Pons (tissue), 1 donor: ENCODE measurements at regions not wholly inside any gene's neighbourhood (a gene's known extent, or its start where the extent isn't known, plus 50 kb on each side); places are given as distances from the start of the nearest gene placed in this dataset.

Experiments used
- DNase-seq: peaks from one replicate; pipeline ENCODE4 v3.0.0-alpha.2; 2016; ENCODE audit warnings: low spot score

- no peak for DNase-seq
These were observed 60.1 kb upstream of the ASXL3 start for GRCh38 chr18:33517950-33518349.

GRCh38 chr18:33513027-33513426, 65.0 kb upstream of the ASXL3 start:
- DNase-seq, result no peak

DNA sequence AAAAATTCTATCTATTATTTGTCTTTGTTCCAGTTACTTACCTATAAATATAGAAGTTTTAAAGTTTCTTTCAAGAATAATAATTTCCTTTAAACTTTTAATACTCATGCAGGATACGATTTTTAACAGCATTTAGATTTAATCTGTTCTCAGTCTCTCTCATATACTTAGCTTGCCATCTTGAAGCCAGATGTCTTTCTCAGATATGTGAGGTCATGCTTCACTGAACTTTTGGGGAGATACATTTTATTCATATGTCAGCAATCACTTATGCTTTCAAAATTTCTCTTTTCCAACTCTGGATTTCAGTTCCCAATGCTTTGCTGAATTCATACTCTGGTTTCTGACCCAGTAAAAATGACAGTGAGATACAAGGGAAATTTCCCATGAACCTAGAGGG, 66.5 kb upstream of the CCDC178 start:
- DNase-seq, result no peak

- DNase-seq, result no peak
These were observed 65.3 kb upstream of the CCDC178 start for GRCh38 chr18:33505798-33506197.

- DNase-seq, result no peak
These were observed 64.8 kb upstream of the CCDC178 start for GRCh38 chr18:33505297-33505696.

DNA sequence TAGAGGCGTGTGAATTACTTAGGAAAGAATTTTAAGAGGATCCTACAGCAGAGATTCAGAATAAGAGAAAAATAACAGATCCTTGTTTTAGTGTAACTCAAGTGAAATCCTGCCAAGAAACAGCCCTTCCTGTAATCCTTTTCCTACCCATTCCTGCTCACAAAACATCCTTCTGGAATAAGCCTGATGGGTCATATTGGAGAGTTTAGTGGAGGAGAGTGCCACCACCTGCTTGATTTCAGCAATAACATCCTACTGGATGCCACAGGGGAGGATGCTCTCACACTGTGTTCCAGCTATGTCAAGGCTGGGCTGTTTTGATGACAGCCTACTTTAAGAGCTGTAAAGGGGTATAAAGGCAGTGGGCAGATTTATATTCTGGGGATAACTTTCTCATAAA, 54.8 kb upstream of the CCDC178 start:
- DNase-seq, result peak; percentile 69
